ENCODE measurements at regions not wholly inside any gene's neighbourhood (a gene's known extent, or its start where the extent isn't known, plus 50 kb on each side); places are given as distances from the start of the nearest gene placed in this dataset.
"Not testable (repeated sequence)": the region's sequence is repeated elsewhere in the genome, so short reads cannot be mapped to it uniquely, and the experiment has no call there.

- DNase-seq = no peak
Observed at GRCh38 chr6:80974579-80974978, 777.9 kb downstream of the TENT5A start.

- peak; percentile 98 for DNase-seq
Observed at GRCh38 chr6:80969439-80969838, 783.0 kb downstream of the TENT5A start.

GRCh38 chr6:80967609-80968008 is 784.9 kb downstream of the TENT5A start:
- no peak for DNase-seq

- no peak for DNase-seq
Observed at GRCh38 chr6:80962382-80962781, 790.1 kb downstream of the TENT5A start.

GRCh38 chr6:80961166-80961565 is 791.3 kb downstream of the TENT5A start:
- no peak for DNase-seq

GRCh38 chr6:80959034-80959433 is 793.4 kb downstream of the TENT5A start:
- no peak for DNase-seq

- no peak for DNase-seq
Observed at GRCh38 chr6:80956898-80957297, 795.6 kb downstream of the TENT5A start.

- DNase-seq = not testable (repeated sequence)
Observed at GRCh38 chr6:80952479-80952878, 800.0 kb downstream of the TENT5A start.

GRCh38 chr6:80946402-80946801 is 806.1 kb downstream of the TENT5A start:
- DNase-seq = no peak

- no peak for DNase-seq
Observed at GRCh38 chr6:80942911-80943310, 809.6 kb downstream of the TENT5A start.

GRCh38 chr6:80940976-80941375 is 811.5 kb downstream of the TENT5A start:
- DNase-seq = no peak

GRCh38 chr6:80940571-80940970 is 811.9 kb downstream of the TENT5A start:
- no peak for DNase-seq

- no peak for DNase-seq
Observed at GRCh38 chr6:80939898-80940297, 812.6 kb downstream of the TENT5A start.

- DNase-seq = no peak
Observed at GRCh38 chr6:80939480-80939879, 813.0 kb downstream of the TENT5A start.

- DNase-seq = no peak
Observed at GRCh38 chr6:80938131-80938530, 814.4 kb downstream of the TENT5A start.

- no peak for DNase-seq
Observed at GRCh38 chr6:80932359-80932758, 820.1 kb downstream of the TENT5A start.

GRCh38 chr6:80930376-80930775 is 822.1 kb downstream of the TENT5A start:
- no peak for DNase-seq

- no peak for DNase-seq
Observed at GRCh38 chr6:80923816-80924215, 817.3 kb downstream of the BCKDHB start.

- DNase-seq = no peak
Observed at GRCh38 chr6:80922916-80923455, 816.5 kb downstream of the BCKDHB start.

- DNase-seq = no peak
Observed at GRCh38 chr6:80921861-80922460, 815.5 kb downstream of the BCKDHB start.

- no peak for DNase-seq
Observed at GRCh38 chr6:80907831-80908230, 801.4 kb downstream of the BCKDHB start.

- DNase-seq = no peak
Observed at GRCh38 chr6:80903711-80904110, 797.2 kb downstream of the BCKDHB start.

- DNase-seq = no peak
Observed at GRCh38 chr6:80886475-80886874, 780.0 kb downstream of the BCKDHB start.

- DNase-seq = no peak
Observed at GRCh38 chr6:80872951-80873308, 766.5 kb downstream of the BCKDHB start.

- DNase-seq = no peak
Observed at GRCh38 chr6:80872199-80872950, 765.9 kb downstream of the BCKDHB start.
